NCI-H526 treated with DMSO at 0.1 percent for 48 hours (cell line): ENCODE measurements at regions not wholly inside any gene's neighbourhood (a gene's known extent, or its start where the extent isn't known, plus 50 kb on each side); places are given as distances from the start of the nearest gene placed in this dataset.

Source experiments
- DNase-seq: peaks from one replicate; lab custom pipeline; 2025; lab: John Stamatoyannopoulos, UW

DNA sequence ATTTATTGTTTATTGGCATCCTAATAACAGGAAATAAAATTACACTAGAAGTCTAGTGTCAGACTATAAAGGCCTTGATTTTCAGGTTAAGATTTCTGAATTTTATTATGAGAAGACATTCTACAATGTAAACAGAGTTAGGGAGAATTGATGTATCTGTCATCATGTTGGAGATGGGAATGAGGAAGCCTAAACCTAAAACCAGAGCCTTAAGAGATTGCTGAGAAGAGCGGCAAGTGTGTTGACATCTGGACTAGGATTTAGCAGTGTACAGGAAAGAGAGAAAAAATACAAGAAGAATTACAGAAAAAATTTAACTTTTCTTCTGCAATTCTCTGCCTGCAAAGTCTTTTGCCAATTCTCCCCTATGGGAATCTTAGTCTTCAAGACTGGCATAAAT is 525.5 kb downstream of the NR2F1-AS1 start:
- DNase-seq: no peak

- DNase-seq: no peak
These were observed 526.4 kb downstream of the NR2F1-AS1 start for GRCh38 chr5:93054424-93055163.

GRCh38 chr5:93053825-93054224 is 527.2 kb downstream of the NR2F1-AS1 start:
- no peak for DNase-seq

DNA sequence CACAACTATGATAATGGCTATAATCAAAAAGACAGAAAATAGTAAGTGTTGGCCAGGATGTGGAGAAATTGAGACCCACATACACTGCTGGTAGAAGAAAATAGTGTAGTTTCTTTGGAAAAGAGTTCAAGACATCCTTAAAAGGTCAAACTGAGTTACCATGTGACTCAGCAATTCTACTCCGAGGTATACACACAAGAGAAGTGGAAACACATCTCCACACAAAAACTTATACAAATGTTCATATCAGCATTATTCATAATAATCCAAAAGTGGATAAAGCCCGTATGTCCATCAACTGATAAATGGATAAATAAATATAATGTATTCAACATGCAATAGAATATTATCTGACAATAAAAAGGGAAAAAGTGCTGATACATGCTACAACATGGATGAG is 532.2 kb downstream of the NR2F1-AS1 start:
- no peak for DNase-seq

DNA sequence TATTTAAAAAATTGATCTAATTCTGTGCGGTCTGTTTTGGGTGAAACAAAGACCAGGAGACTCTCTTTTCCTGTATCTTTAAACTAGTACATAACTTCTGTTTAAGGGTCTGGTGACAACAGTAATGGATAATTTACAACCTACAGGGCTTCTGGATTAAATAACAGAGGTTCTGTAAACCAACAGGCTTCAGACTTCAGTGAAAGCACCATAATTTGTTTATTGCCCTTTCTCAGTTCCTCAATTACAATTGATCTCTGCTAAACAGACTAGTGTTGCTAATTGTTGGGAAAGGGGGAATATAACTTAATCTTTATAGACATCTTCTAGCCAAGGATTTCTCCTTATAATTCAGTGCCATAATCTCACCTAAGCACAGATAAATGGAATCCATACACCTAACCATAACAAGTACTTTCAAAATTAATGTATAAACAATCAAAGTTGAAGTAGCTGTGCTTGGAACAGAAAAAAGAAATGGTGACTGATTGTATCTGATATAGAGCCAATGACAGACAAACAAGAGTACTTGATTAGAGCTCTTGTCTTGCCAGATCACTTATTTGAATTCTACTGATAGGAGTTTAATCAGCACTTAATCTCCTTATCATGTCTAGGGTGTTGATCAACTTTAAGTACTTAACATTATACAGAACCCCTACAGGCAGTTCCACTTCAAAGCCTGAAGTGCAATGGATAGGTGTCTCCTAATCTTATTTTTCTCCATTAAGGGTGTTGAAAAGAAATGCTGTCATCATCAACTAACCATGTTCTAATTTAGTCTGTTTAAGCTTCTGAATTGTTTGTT is 536.0 kb downstream of the NR2F1-AS1 start:
- no peak for DNase-seq

DNA sequence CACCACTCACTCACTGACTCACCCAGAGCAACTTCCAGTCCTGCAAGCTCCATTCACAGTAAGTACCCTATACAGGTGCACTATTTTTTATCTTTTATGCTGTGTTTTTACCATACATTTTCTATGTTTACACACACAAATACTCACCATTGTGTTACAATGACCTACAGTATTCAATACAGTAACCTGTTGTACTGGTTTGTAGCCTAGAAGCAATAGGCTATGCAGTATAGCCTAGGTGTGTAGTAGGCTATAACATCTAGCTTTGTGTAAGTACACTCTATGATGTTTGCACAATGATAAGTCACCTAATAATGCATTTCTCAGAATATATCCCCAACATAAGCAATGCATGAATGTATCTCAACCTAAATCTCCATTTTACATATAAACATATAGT is 541.1 kb downstream of the NR2F1-AS1 start:
- no peak for DNase-seq

DNA sequence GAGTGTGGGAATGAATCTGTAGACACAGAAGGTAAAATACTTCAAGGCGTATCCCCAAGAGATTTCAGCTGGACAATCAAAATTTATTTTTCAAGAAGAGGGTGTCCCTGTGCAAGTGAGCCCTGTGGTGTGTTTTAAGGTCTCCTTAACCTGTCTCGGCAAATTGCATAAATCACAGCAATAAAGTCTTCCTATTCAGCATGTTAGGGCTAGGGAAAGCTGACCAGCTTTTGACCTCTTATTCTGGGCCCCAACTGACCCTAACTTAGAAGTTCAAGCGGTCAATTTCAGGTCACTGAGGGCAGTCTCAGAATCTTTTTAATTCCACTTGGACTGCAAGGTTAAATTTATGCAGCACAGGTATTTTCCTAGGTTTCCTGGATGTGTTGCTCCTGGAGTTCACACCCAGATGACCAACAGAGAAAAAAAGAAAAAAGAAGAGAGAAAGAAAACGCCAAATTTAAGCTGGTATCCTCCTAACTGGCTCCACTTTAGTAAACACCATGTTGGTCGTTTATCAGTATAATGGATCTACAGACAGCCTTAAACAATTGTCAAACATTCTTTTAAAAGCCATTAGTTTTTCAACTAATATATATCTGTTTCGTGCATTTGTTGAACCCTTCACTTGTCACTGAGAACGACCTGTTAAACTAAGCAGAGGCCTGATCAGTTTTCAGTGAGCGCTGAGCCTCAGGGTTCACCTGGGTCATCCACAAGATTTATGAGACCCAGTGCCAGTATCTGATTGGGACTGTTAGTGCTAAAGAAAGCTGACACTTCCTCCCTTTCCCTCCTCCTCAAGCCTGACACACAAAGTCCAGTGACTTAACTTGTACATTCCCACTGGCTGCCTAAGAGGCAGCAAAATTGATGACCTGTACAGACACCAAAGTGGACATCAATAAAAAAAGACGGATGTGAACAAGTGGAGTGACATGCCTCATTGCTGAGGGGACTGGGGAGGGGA is 546.1 kb downstream of the NR2F1-AS1 start:
- DNase-seq: no peak

GRCh38 chr5:93022796-93023447 is 558.1 kb downstream of the NR2F1-AS1 start:
- DNase-seq: no peak

DNA sequence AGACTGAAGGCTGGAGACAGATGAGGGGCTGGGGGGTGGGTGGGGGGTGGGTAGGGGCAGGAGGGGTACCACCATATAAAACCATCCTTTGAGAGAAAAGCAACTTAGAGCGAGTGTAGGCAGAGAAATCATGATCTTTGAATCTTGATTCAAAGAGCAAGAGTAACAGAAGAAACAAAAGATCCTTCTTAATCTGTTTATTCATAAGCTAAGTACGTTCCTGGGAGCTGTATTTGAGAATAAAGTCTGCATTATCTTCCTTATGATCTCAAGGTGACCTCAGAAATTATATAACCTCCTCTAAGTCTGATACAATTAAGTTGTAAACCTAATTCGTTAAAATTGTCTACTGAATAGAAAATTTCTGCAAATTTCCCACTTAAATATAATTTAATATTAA is 558.8 kb downstream of the NR2F1-AS1 start:
- DNase-seq: no peak

- no peak for DNase-seq
These were observed 561.1 kb downstream of the NR2F1-AS1 start for GRCh38 chr5:93019896-93020295.

GRCh38 chr5:93018461-93018860 is 562.6 kb downstream of the NR2F1-AS1 start:
- DNase-seq: no peak

DNA sequence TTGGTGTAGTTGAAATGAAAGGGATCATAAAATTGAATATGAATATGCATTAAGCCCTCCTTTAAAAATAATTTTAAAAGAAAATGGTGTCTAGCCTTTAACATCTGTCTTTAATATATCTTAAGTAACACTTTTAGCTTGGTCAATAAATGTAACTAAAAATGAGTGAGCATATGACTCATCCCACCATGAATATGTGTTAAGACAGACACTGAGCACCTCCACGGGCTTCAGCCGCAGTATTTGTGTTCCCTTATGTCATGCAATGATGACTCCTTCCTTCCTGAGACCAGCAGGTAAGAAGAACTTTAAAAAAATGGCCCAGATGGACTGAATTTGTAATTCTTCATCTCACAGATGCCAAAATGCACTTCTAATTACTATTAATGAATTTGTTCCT is 563.2 kb downstream of the NR2F1-AS1 start:
- DNase-seq: no peak

GRCh38 chr5:93017376-93017775 is 563.6 kb downstream of the NR2F1-AS1 start:
- no peak for DNase-seq

DNA sequence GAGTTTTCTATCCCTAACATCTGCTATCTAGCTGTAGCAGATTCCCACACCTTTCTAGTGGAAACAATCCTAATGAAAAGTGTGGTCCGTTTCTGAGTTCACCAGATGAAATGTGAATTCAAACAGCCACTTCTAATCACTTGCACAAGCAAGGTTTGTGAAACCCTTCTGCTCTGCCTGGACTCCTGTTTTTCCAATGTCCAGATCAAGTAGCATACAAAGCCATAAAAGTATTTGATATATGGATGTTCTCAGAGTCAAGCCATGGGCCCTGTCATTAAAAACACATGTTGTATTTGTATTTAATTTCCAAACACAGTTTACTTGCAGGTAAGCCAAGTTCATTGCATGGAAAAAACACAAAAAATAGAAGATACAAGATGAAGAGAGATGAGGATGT is 570.4 kb downstream of the NR2F1-AS1 start:
- no peak for DNase-seq

DNA sequence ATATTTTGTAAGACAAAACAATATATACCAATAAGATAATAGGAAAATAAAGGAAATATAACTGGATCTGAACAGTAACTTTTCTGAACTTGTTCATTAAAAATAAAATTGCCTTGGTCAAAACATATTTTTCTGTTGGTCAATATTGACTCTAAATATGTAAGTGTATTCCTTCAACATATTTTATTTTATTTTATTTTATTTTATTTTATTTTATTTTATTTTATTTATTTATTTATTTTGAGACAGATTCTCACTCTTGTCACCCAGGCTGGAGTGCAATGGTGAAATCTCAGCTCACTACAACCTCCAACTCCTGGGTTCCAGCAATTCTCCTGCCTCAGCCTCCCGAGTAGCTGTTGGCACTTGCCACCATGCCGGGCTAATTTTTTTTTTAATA is 571.0 kb downstream of the NR2F1-AS1 start:
- no peak for DNase-seq

DNA sequence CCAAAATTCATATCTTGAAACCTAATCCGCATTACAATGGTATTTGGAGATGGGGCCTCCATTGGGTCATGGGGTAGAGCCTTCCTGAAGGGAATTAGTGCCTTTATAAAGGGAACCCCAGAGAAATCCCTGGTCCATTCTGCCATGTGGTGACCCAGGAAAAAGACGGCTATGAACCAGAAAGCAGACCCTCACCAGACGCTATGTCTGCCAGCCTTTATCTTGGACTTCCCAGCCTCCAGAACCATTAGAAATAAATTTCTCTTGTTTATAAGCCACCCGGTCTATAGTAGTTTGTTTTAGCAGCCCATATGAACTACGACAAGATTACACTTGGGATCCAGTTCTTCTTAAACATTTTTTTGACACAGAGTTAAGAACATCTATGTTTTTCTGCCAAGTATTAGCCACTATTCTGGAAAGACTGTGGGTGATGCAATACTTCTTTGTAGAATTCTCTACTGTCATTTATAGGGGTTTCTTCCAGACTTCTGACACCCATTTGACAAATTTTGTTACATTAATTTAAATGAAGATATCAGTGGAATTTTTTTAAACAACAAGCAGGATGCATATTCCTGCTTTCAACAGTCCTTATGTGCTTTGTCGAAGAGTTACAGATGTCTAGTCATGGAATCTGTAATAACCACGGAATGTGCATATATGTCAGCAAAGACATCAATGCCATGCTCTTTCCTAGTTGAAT is 572.4 kb downstream of the NR2F1-AS1 start:
- no peak for DNase-seq

DNA sequence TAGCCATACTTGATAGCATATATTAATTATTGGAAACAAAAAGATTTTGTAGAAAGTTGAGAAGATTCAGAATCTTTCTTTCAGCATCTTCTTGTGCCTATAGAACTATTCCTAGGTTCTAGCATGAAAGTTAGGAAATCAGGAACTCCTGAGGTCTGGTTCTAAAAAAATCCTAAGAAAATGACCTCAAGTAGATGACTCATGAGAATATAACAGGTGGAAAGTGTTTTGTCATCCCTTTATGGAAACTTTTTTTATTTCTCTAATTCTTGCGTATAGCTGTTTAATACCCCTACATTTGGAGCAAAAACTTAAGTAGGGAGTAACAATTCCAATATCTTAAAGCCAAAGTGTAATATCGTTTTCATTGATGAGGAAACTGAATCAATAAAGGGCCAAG is 574.1 kb downstream of the NR2F1-AS1 start:
- DNase-seq: no peak

GRCh38 chr5:92998456-92998855 is 582.6 kb downstream of the NR2F1-AS1 start:
- DNase-seq: no peak

DNA sequence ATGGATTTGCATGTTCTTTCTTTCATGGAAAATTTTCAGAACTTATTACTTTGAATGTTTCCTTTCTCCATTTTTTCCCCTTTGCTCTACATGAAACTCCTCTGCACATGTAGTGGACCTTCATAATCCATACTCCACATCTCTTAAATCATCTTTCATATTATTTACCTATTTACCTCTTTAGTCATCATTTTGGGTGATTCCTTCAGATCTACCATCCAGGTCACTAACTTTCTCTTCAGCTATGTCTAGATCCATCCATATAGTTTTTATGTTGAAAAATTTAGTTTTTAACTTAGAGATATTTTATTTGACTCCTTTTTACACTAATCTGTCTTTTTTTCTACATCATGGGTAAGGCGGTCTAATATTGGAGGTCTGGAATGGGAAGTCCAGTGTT is 586.6 kb downstream of the NR2F1-AS1 start:
- DNase-seq: no peak

DNA sequence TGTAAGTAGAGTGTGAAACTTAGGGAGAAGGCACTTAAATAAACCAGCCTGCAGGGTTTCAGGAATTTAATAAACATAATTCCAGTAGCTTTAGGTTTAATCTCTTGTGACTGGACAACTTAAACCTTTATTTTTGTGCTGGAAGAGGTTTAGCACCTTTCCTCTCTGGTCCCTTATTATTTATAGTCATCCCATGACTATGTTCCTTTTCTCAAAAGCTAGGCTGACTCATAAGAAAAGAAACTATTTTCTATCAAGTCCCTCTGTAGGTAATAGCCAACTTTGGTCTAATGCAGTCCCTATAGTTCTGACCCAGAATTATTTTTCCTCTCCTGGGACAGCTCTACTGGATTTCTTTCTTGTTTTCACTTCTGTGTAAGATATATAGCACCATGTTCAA is 588.9 kb downstream of the NR2F1-AS1 start:
- DNase-seq: no peak

GRCh38 chr5:92991581-92992067 is 589.4 kb downstream of the NR2F1-AS1 start:
- no peak for DNase-seq
